Hematopoietic multipotent progenitor cell treated with erythropoietin and hydrocortisone succinate and interleukin-3 and kit ligand, for 15 days (in vitro differentiated cells): ENCODE measurements at regions not wholly inside any gene's neighbourhood (a gene's known extent, or its start where the extent isn't known, plus 50 kb on each side); places are given as distances from the start of the nearest gene placed in this dataset.
"Not testable (repeated sequence)": the region's sequence is repeated elsewhere in the genome, so short reads cannot be mapped to it uniquely, and the experiment has no call there.

ENCODE experiments used
- DNase-seq: peaks from one replicate; pipeline ENCODE4 v3.0.0-alpha.2; 2015; ENCODE audit warnings: low spot score

- no peak for DNase-seq
Measured at GRCh38 chrX:22800806-22801205, 199.0 kb upstream of the DDX53 start.

- DNase-seq: no peak
Measured at GRCh38 chrX:22803353-22803752, 196.4 kb upstream of the DDX53 start.

GRCh38 chrX:22810876-22811275 lies 188.9 kb upstream of the DDX53 start:
- no peak for DNase-seq

GRCh38 chrX:22818061-22818460 lies 181.7 kb upstream of the DDX53 start:
- DNase-seq: no peak

- DNase-seq: no peak
Measured at GRCh38 chrX:22855693-22856092, 144.1 kb upstream of the DDX53 start.

- DNase-seq: no peak
Measured at GRCh38 chrX:22859642-22860041, 140.1 kb upstream of the DDX53 start.

GRCh38 chrX:22866801-22867200 lies 133.0 kb upstream of the DDX53 start:
- not testable (repeated sequence) for DNase-seq

- DNase-seq: no peak
Measured at GRCh38 chrX:22882543-22882942, 117.2 kb upstream of the DDX53 start.

GRCh38 chrX:22889819-22890218 lies 109.9 kb upstream of the DDX53 start:
- DNase-seq: no peak

GRCh38 chrX:22912616-22913015 lies 87.1 kb upstream of the DDX53 start:
- DNase-seq: no peak

- DNase-seq: no peak
Measured at GRCh38 chrX:22922961-22923360, 76.8 kb upstream of the DDX53 start.

GRCh38 chrX:22934640-22935039 lies 65.1 kb upstream of the DDX53 start:
- DNase-seq: no peak

GRCh38 chrX:22944945-22945344 lies 54.8 kb upstream of the DDX53 start:
- no peak for DNase-seq
